Astrocyte (in vitro differentiated cells and primary cell): ENCODE measurements at regions not wholly inside any gene's neighbourhood (a gene's known extent, or its start where the extent isn't known, plus 50 kb on each side); places are given as distances from the start of the nearest gene placed in this dataset.

Experiments
- DNase-seq: peaks from one replicate; pipeline ENCODE4 v3.0.0-alpha.2; 2010; ENCODE audit warnings: low read depth
- FAIRE-seq: peaks from 2 replicates; lab custom pipeline; 2011; peaks lifted over from hg19 to GRCh38; lab: Jason Lieb, UNC
- H2AFZ ChIP-seq: 2 replicates; pipeline ENCODE4 v1.6.0; 2012; ENCODE audit warnings: low read depth, low read length, inconsistent platforms
- H3K27ac ChIP-seq: 2 replicates; pipeline ENCODE4 v1.5.1; 2011; ENCODE audit warnings: low read depth, low read length, inconsistent platforms
- H3K27me3 ChIP-seq: 2 replicates; pipeline ENCODE4 v1.6.0; 2011; ENCODE audit warnings: low read length, inconsistent platforms; ENCODE audit not compliant: insufficient read depth
- H3K36me3 ChIP-seq: 2 replicates; pipeline ENCODE4 v1.5.1; 2011; ENCODE audit warnings: low read length, inconsistent platforms; ENCODE audit not compliant: insufficient read depth
- H3K4me1 ChIP-seq: 2 replicates; pipeline ENCODE4 v1.5.1; 2011; ENCODE audit warnings: low read length, inconsistent platforms; ENCODE audit not compliant: insufficient read depth
- H3K4me2 ChIP-seq: 2 replicates; pipeline ENCODE4 v1.6.0; 2012; ENCODE audit warnings: low read length, inconsistent platforms
- H3K4me3 ChIP-seq: 2 replicates; pipeline ENCODE4 v1.5.1; 2011; ENCODE audit warnings: low read depth, mild to moderate bottlenecking, low read length, inconsistent platforms; ENCODE audit not compliant: insufficient read depth
- H3K79me2 ChIP-seq: 2 replicates; pipeline ENCODE4 v1.6.0; 2012; ENCODE audit warnings: mild to moderate bottlenecking, low read length, inconsistent platforms; ENCODE audit not compliant: insufficient read depth
- H3K9ac ChIP-seq: 2 replicates; pipeline ENCODE4 v1.6.0; 2012; ENCODE audit warnings: mild to moderate bottlenecking, low read length, inconsistent platforms
- H3K9me3 ChIP-seq: 2 replicates; pipeline ENCODE4 v1.5.1; 2012; ENCODE audit warnings: low read depth, mild to moderate bottlenecking, low read length, inconsistent platforms; ENCODE audit not compliant: insufficient read depth
- H4K20me1 ChIP-seq: 2 replicates; pipeline ENCODE4 v1.6.0; 2012; ENCODE audit warnings: low read length, inconsistent platforms; ENCODE audit not compliant: insufficient read depth
- H3K27ac Mint-ChIP-seq: one replicate; pipeline ENCODE4 v1.8.0; 2021; ENCODE audit warnings: mild to moderate bottlenecking, mixed read lengths; ENCODE audit not compliant: unreplicated experiment
- H3K27me3 Mint-ChIP-seq: one replicate; pipeline ENCODE4 v1.8.0; 2021; ENCODE audit warnings: low read depth, mixed read lengths; ENCODE audit not compliant: unreplicated experiment
- H3K36me3 Mint-ChIP-seq: one replicate; pipeline ENCODE4 v1.8.0; 2021; ENCODE audit warnings: low read depth, mixed read lengths; ENCODE audit not compliant: unreplicated experiment
- H3K4me1 Mint-ChIP-seq: one replicate; pipeline ENCODE4 v1.8.0; 2021; ENCODE audit warnings: low read depth, mixed read lengths; ENCODE audit not compliant: unreplicated experiment
- H3K4me3 Mint-ChIP-seq: one replicate; pipeline ENCODE4 v1.8.0; 2021; ENCODE audit warnings: mild to moderate bottlenecking, moderate library complexity, mixed read lengths; ENCODE audit not compliant: unreplicated experiment
- H3K9me3 Mint-ChIP-seq: one replicate; pipeline ENCODE4 v1.8.0; 2021; ENCODE audit warnings: mild to moderate bottlenecking, mixed read lengths; ENCODE audit not compliant: unreplicated experiment
- CTCF ChIP-seq: IDR thresholded peaks from 2 replicates; pipeline ENCODE4 v1.5.1; 2011; ENCODE audit warnings: low read depth, mild to moderate bottlenecking, inconsistent platforms, low read length, moderate library complexity; ENCODE audit not compliant: insufficient read depth
- EZH2 ChIP-seq: IDR thresholded peaks from 2 replicates; pipeline ENCODE4 v1.6.1; 2012; ENCODE audit warnings: mild to moderate bottlenecking, low read length, inconsistent platforms; ENCODE audit not compliant: insufficient read depth

- H3K9me3 Mint-ChIP-seq = peaks cover 11% of the 10 kb centered on the region
- no peaks in the 10 kb centered on the region for H3K27me3 Mint-ChIP-seq
- no peaks in the 10 kb centered on the region for H3K36me3 Mint-ChIP-seq
- H3K4me1 Mint-ChIP-seq = no peaks in the 10 kb centered on the region
- peak; percentile 47 for FAIRE-seq
- no peaks in the 10 kb centered on the region for H3K9me3 ChIP-seq
- peak overlapping the region; percentile 1 for H3K4me2 ChIP-seq
- no peak for DNase-seq
- H2AFZ ChIP-seq = peak overlapping the region; percentile 55
- no peaks in the 10 kb centered on the region for H3K27me3 ChIP-seq
- no peaks in the 10 kb centered on the region for H4K20me1 ChIP-seq
- no peaks in the 10 kb centered on the region for H3K36me3 ChIP-seq
- H3K4me3 Mint-ChIP-seq = no peak overlapping the region
- H3K4me3 ChIP-seq = no peak overlapping the region
- peak overlapping the region; percentile 6 for H3K9ac ChIP-seq
- peaks cover 24% of the 10 kb centered on the region for H3K4me1 ChIP-seq
- peak overlapping the region; percentile 70 for H3K27ac ChIP-seq
- no peak overlapping the region for H3K27ac Mint-ChIP-seq
- TF ChIP-seq CTCF (no peak), EZH2 (no peak)
- no peaks in the 10 kb centered on the region for H3K79me2 ChIP-seq
Observed at GRCh38 chr12:127560041-127560478, 706.9 kb upstream of the TMEM132C start.

- Mint-ChIP-seq H3K4me3 (no peak overlapping the region), H3K9me3 (peaks cover 10% of the 10 kb centered on the region), H3K27ac (no peak overlapping the region), H3K36me3 (no peaks in the 10 kb centered on the region), H3K27me3 (no peaks in the 10 kb centered on the region), H3K4me1 (no peaks in the 10 kb centered on the region)
- no peaks in the 10 kb centered on the region for H3K79me2 ChIP-seq
- no peaks in the 10 kb centered on the region for H3K9me3 ChIP-seq
- H3K9ac ChIP-seq = no peak overlapping the region
- no peak overlapping the region for H3K4me3 ChIP-seq
- FAIRE-seq (no peak), DNase-seq (no peak)
- no peak overlapping the region for H3K4me2 ChIP-seq
- H4K20me1 ChIP-seq = no peaks in the 10 kb centered on the region
- no peaks in the 10 kb centered on the region for H3K27me3 ChIP-seq
- no peaks in the 10 kb centered on the region for H3K36me3 ChIP-seq
- no peak for TF ChIP-seq EZH2
- TF ChIP-seq CTCF = no peak
- H3K4me1 ChIP-seq = peaks cover 24% of the 10 kb centered on the region
- no peak overlapping the region for H3K27ac ChIP-seq
- H2AFZ ChIP-seq = peak overlapping the region; percentile 36
Observed at GRCh38 chr12:127562816-127563215, 704.2 kb upstream of the TMEM132C start.

- no peak overlapping the region for H3K27ac Mint-ChIP-seq
- no peak for FAIRE-seq
Observed at GRCh38 chr12:127565241-127565640, 701.7 kb upstream of the TMEM132C start.

More at GRCh38 chr12:127565241-127565640, 701.7 kb upstream of the TMEM132C start:
- H3K9ac ChIP-seq = no peak overlapping the region
- H3K4me3 ChIP-seq = no peak overlapping the region
- no peak overlapping the region for H2AFZ ChIP-seq
- H3K4me2 ChIP-seq = no peak overlapping the region
- Mint-ChIP-seq H3K36me3 (no peaks in the 10 kb centered on the region), H3K4me3 (no peak overlapping the region), H3K9me3 (peaks cover 14% of the 10 kb centered on the region), H3K27me3 (no peaks in the 10 kb centered on the region), H3K4me1 (no peaks in the 10 kb centered on the region)
- no peaks in the 10 kb centered on the region for H3K27me3 ChIP-seq
- H3K27ac ChIP-seq = no peak overlapping the region
- no peaks in the 10 kb centered on the region for H3K9me3 ChIP-seq
- DNase-seq = no peak
- no peak for TF ChIP-seq EZH2
- TF ChIP-seq CTCF = no peak
- no peaks in the 10 kb centered on the region for H4K20me1 ChIP-seq
- no peaks in the 10 kb centered on the region for H3K79me2 ChIP-seq
- peaks cover 6% of the 10 kb centered on the region for H3K4me1 ChIP-seq
- H3K36me3 ChIP-seq = no peaks in the 10 kb centered on the region
